ENCODE measurements at regions not wholly inside any gene's neighbourhood (a gene's known extent, or its start where the extent isn't known, plus 50 kb on each side); places are given as distances from the start of the nearest gene placed in this dataset.
"Not testable (repeated sequence)": the region's sequence is repeated elsewhere in the genome, so short reads cannot be mapped to it uniquely, and the experiment has no call there.

DNA sequence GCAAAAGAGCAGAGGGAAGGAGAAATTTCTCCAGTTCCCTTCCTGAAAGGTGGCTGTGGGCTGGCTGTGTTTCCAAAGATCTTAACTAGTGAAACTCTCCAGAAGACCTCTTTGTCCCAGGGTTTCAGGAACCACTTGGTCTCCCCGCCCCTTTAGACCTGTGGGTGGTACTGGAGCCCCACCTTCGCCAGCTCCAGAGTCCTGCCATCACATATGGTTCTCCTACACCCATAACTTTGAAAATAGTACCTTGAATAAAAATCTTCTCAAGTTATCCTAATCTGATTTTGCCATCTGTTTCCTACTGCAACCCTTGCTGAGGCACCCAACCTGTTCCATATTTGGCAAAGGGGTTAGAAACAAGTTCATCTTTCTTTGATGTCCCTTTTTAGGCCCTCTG is 303.9 kb downstream of the SEC16B start:
- no peaks in the 10 kb centered on the region for H3K36me3 ChIP-seq (ENCODE audit: low read depth)
- H3K79me2 ChIP-seq (ENCODE audit: low read depth) = no peaks in the 10 kb centered on the region
- ChIA-PET CTCF (no interaction called here), POLR2A (ENCODE audit: unreplicated experiment) (no interaction called here)
- TF ChIP-seq, protein P1, sequence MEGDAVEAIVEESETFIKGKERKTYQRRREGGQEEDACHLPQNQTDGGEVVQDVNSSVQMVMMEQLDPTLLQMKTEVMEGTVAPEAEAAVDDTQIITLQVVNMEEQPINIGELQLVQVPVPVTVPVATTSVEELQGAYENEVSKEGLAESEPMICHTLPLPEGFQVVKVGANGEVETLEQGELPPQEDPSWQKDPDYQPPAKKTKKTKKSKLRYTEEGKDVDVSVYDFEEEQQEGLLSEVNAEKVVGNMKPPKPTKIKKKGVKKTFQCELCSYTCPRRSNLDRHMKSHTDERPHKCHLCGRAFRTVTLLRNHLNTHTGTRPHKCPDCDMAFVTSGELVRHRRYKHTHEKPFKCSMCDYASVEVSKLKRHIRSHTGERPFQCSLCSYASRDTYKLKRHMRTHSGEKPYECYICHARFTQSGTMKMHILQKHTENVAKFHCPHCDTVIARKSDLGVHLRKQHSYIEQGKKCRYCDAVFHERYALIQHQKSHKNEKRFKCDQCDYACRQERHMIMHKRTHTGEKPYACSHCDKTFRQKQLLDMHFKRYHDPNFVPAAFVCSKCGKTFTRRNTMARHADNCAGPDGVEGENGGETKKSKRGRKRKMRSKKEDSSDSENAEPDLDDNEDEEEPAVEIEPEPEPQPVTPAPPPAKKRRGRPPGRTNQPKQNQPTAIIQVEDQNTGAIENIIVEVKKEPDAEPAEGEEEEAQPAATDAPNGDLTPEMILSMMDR (conservative IDR thresholded peaks at IDR 0.05) = no peak
- H3K4me3 ChIP-seq = no peak overlapping the region
- H3K27me3 ChIP-seq (ENCODE audit: insufficient read depth, low read depth) = no peaks in the 10 kb centered on the region
- no peak overlapping the region for H2AFZ ChIP-seq
- BruUV-seq (replicated peaks) = no TSS peak
- no peaks in the 10 kb centered on the region for H3K4me1 ChIP-seq (replicated peaks; ENCODE audit: insufficient read depth)
- no peaks in the 10 kb centered on the region for H3K9me2 ChIP-seq (ENCODE audit: insufficient read depth)
- intact Hi-C loops (cut with micrococcal nuclease; ENCODE audit: unreplicated experiment) = no loop called here
- H3F3A ChIP-seq (ENCODE audit: insufficient read depth, low read depth) = no peaks in the 10 kb centered on the region
- no peaks in the 10 kb centered on the region for H3K9me3 ChIP-seq (ENCODE audit: insufficient read depth, low read depth)
- H3K4me2 ChIP-seq = no peak overlapping the region
- no peak overlapping the region for H3K27ac ChIP-seq
- DNase-seq = no peak
- no peaks in the 10 kb centered on the region for H4K20me1 ChIP-seq (ENCODE audit: insufficient read depth)

- intact Hi-C loops (cut with micrococcal nuclease; ENCODE audit: unreplicated experiment); H3K36me3 ChIP-seq (ENCODE audit: low read depth); H3K27ac ChIP-seq; H3K4me3 ChIP-seq; H3K9me3 ChIP-seq (ENCODE audit: insufficient read depth, low read depth); H3K4me1 ChIP-seq (replicated peaks; ENCODE audit: insufficient read depth); H3K27me3 ChIP-seq (ENCODE audit: insufficient read depth, low read depth); DNase-seq; H3K9me2 ChIP-seq (ENCODE audit: insufficient read depth); H3K79me2 ChIP-seq (ENCODE audit: low read depth); H4K20me1 ChIP-seq (ENCODE audit: insufficient read depth); H2AFZ ChIP-seq; H3F3A ChIP-seq (ENCODE audit: insufficient read depth, low read depth); H3K4me2 ChIP-seq; POLR2A ChIA-PET (ENCODE audit: unreplicated experiment); CTCF ChIA-PET; BruUV-seq (replicated peaks): not testable (repeated sequence)
Observed at GRCh38 chr1:177664742-177665141, 305.1 kb downstream of the SEC16B start.

GRCh38 chr1:177660188-177660587 is 309.7 kb downstream of the SEC16B start:
- ChIA-PET POLR2A (ENCODE audit: unreplicated experiment) (no interaction called here), CTCF (interaction anchor here (0.6 kb wide), 1 partner anchor 271 kb away, joined by 6 read pairs; no protein-coding TSS in a partner anchor)
- no peak for DNase-seq
- peaks cover 5% of the 10 kb centered on the region; the same call in 1 of the 2 replicates for H4K20me1 ChIP-seq (ENCODE audit: insufficient read depth)
- BruUV-seq (replicated peaks) = no TSS peak
- H3K27ac ChIP-seq = no peak overlapping the region
- H2AFZ ChIP-seq = no peak overlapping the region
- no peaks in the 10 kb centered on the region for H3K36me3 ChIP-seq (ENCODE audit: low read depth)
- no peak overlapping the region for H3K4me2 ChIP-seq
- intact Hi-C loops (cut with micrococcal nuclease; ENCODE audit: unreplicated experiment) = no loop called here
- H3K4me1 ChIP-seq (replicated peaks; ENCODE audit: insufficient read depth) = no peaks in the 10 kb centered on the region
- H3K9me2 ChIP-seq (ENCODE audit: insufficient read depth) = no peaks in the 10 kb centered on the region; the same call in 1 of the 2 replicates
- H3F3A ChIP-seq (ENCODE audit: insufficient read depth, low read depth) = no peaks in the 10 kb centered on the region
- no peaks in the 10 kb centered on the region for H3K9me3 ChIP-seq (ENCODE audit: insufficient read depth, low read depth)
- TF ChIP-seq, protein P1 (conservative IDR thresholded peaks at IDR 0.05) = no peak
- TF ChIP-seq EZH2 (IDR thresholded peaks at IDR 0.05; ENCODE audit: low read depth) = no peak
- no peak overlapping the region for H3K4me3 ChIP-seq
- no peaks in the 10 kb centered on the region for H3K79me2 ChIP-seq (ENCODE audit: low read depth)
- H3K27me3 ChIP-seq (ENCODE audit: insufficient read depth, low read depth) = no peaks in the 10 kb centered on the region

- CTCF ChIA-PET = no interaction called here
- no peaks in the 10 kb centered on the region for H3K36me3 ChIP-seq (ENCODE audit: low read depth)
- peaks cover 5% of the 10 kb centered on the region; the same call in 1 of the 2 replicates for H4K20me1 ChIP-seq (ENCODE audit: insufficient read depth)
- no peaks in the 10 kb centered on the region for H3K79me2 ChIP-seq (ENCODE audit: low read depth)
- intact Hi-C loops (cut with micrococcal nuclease; ENCODE audit: unreplicated experiment) = no loop called here
- H3K4me1 ChIP-seq (replicated peaks; ENCODE audit: insufficient read depth) = no peaks in the 10 kb centered on the region
- no peaks in the 10 kb centered on the region for H3K9me3 ChIP-seq (ENCODE audit: insufficient read depth, low read depth)
- H3K4me2 ChIP-seq = no peak overlapping the region
- no peak for DNase-seq
- TF ChIP-seq, protein P1 (conservative IDR thresholded peaks at IDR 0.05) = no peak
- TF ChIP-seq EZH2 (IDR thresholded peaks at IDR 0.05; ENCODE audit: low read depth) = no peak
- H2AFZ ChIP-seq = no peak overlapping the region
- H3K9me2 ChIP-seq (ENCODE audit: insufficient read depth) = no peaks in the 10 kb centered on the region; the same call in 1 of the 2 replicates
- H3K4me3 ChIP-seq = no peak overlapping the region
- H3F3A ChIP-seq (ENCODE audit: insufficient read depth, low read depth) = no peaks in the 10 kb centered on the region
- H3K27ac ChIP-seq = no peak overlapping the region
- no peaks in the 10 kb centered on the region for H3K27me3 ChIP-seq (ENCODE audit: insufficient read depth, low read depth)
- no TSS peak for BruUV-seq (replicated peaks)
- POLR2A ChIA-PET (ENCODE audit: unreplicated experiment) = no interaction called here
Observed at GRCh38 chr1:177659281-177659680, 310.6 kb downstream of the SEC16B start.

All from PC-9 (cell line).